GM18909 (cell line): ENCODE measurements at regions not wholly inside any gene's neighbourhood (a gene's known extent, or its start where the extent isn't known, plus 50 kb on each side); places are given as distances from the start of the nearest gene placed in this dataset.
"Not testable (repeated sequence)": the region's sequence is repeated elsewhere in the genome, so short reads cannot be mapped to it uniquely, and the experiment has no call there.

ENCODE experiments used
- ATAC-seq: cut with Tn5 transposase; IDR thresholded peaks from one replicate; pipeline ENCODE4 v1.9.1; 2021; ENCODE audit warnings: mild to moderate bottlenecking; ENCODE audit not compliant: unreplicated experiment, poor library complexity

DNA sequence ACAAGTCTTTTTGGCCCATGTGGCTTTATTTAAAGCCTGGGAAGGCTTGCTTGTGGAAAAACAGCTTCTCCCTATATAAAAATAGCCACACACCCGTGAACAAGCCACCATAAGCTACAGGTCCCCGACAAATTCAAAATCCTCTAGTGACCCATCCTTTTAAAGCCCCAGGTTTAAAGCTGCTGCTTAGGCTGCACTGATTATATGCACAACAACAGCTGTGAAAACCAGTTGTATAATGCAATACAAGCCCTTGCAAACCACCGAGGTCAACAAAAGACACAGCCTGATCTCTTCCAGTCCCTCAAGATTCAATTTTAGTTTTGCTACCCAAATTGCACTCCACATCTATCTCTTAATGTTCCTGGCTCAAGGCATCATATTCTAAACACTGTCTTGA, 186.0 kb upstream of the WDFY3 start:
- no peak for ATAC-seq

DNA sequence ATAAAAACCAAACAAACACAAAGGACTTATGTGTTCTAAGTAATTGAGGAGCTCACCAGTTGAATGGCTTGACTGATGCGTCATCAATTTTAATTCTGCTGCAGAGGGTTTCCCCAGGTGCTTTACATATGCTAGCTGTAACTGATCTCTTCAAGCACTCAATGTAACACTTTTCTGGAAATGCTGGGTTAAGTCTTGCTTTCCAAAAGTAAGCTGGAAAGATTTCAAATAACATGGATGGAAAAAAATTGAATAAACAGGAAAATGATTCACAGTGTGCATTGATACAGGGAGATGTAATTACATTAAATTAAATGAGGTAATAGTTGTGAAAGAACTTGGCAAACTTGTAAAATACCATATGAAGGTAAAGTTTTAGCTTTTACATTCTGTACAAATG, 186.7 kb upstream of the WDFY3 start:
- ATAC-seq: no peak

DNA sequence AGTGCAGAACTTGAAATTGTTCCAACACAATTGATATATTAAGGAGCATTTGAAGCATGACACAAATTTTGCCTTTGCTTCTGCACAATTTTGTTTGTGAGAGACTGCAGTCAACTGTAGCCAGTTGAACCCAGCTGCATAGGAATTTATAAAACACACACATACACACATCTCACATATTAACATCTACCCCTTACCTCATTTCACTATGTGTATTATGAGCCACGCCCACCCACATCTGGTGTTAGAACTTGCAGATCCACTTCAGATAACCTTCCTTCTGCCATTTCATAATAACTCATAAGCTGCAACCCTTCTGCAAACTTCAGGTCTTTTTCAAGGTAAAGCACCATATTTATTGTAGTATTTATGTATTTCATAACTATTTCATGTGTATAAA, 188.1 kb upstream of the WDFY3 start:
- no peak for ATAC-seq

DNA sequence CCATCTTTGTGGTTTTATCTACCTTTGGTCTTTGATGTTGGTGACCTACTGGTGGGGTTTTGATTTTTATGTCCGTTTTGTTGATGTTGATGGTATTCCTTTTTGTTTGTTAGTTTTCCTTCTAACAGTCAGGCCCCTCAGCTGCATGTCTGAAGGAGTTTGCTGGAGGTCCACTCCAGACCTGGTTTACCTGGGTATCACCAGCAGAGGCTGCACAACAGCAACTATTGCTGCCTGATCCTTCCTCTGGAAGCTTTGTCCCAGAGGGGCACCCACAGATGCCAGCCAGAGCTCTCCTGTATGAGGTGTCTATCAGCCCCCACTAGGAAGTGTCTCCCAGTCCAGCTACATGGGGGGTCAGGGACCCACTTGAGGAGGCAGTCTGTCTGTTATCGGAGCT, 199.3 kb upstream of the WDFY3 start:
- ATAC-seq: no peak

DNA sequence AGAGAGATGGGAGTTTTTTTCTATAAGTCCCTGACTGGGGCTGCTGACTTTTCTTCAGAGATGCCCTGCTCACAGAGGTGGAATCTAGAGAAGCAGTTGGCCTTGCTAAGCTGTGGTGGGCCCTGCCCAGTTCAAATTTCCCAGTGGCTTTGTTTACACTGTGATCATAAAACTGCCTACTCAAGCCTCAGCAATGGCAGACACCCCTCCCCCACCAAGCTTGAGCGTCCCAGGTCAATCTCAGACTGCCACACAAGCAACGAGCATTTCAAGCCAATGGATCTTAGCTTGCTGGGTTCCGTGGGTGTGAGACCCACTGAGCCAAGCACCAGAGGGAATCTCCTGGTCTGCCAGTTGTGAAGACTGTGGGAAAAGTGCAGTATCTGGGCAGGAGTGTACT, 199.8 kb upstream of the WDFY3 start:
- no peak for ATAC-seq

DNA sequence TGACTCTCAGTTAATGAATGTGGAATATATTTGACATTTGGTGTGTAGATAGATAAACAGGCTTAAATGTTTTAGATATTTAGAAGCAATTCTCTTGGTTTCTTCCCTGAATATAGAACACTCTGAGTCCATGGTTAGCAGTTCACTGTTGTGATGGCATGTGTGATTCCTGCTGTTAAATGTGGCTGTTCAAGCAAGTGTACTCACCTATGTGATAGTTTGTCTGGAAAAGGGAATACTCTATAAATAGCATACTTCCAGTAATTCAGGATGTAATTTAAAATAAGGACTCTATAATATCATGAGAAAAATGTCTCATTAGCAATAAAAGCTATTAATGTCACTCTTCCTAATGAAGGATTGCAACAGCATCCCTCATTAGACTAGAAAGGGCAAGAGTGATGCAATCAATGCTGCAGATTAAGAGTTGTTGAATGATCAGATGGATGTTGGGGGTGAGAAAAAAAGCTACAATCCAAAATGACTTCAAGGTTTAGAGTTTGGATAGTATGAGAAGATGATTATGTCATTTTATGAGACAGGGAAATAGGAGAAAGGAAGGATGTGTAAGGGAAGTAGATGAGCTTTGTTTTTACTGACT, 201.8 kb upstream of the WDFY3 start:
- no peak for ATAC-seq

DNA sequence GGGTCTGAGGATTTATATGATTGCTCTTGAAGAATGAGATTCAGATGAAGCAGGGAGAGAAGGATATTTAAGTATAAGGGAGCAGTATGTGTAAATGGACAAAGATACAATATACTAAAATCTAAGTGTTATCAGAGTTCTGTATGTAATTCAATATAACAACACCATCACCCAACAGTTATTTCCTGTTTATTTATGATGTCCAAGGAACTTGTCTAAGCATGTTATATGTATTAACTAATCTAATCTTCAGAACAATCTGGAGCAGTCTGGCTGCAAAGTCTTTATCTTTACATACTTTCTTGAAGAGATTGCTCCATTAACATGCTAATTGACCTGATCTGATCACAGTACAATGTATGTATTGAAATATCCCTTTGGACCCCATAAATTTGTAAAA, 203.8 kb upstream of the WDFY3 start:
- no peak for ATAC-seq

DNA sequence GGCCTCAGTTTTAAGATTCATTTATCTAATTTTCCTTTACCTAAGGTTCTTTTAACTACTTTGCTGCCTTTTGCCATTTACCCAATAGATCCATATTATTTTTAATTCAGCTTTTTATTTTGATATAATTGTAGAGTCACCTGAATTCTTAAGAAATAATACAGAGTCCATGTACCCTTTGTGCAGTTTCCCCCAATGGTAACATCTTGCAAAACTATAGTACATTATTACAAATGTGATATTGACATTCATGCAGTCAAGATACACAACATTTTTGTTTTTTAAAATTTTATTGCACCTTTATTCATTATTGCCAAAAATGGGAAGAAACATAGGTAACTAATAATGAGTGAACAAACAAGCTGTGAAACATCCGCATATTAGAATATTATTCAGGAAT, 208.7 kb upstream of the WDFY3 start:
- ATAC-seq: no peak

DNA sequence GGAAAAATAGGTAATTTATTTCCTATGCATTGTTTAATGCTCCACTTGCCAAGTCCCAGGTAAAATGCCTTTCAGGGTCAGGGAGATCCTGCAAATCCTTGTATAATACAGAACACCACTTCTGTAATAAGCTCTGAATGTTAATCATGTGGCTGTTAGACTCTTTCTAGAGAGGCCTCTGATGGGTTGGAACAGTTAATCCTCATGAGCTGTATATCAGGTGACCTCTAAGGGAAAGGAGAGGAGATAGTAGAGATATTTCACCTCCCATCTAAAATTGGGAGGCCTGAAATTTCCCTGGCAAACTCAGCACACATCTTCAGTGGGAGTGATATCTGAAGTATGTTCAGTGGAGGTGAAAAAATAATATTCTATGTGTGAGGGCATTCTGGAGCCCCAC, 210.6 kb upstream of the WDFY3 start:
- no peak for ATAC-seq

DNA sequence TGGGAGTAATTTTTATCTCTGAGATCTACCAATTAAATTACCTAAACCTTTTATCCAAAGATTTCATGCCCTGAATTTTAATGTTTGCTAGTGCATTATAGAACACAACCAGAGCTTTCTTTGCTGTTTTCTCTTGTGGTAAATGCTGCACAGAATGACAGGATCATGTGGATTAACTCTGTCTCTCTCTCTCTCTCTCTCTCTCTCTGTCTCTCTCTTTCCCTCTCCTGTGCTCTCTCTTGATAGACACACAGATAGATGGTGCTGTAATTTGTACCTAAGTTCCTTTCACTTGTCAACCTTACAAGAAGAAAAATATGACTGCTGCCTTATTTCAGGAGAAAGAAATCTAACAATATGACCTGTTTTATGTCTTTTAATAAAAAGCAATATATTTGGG, 211.2 kb upstream of the WDFY3 start:
- ATAC-seq: no peak

DNA sequence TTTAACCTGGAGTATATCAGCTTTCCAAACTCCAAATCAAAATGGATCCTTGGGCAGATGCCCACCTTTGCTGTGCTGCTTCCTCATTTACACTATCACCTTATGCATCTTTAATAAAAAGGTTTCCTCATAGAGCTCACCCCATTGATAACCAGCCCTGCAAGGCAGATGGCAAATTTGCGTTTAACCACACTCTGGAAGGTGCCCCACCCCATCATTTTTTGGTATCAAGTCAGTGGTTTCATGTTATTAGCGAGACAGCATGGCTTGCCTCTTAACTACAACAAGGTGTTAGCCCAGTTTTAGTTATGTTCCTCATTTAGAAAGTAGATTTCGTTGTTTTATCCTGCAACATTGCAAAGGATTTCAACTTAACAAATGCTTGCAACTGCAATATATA, 214.0 kb upstream of the WDFY3 start:
- ATAC-seq: no peak

DNA sequence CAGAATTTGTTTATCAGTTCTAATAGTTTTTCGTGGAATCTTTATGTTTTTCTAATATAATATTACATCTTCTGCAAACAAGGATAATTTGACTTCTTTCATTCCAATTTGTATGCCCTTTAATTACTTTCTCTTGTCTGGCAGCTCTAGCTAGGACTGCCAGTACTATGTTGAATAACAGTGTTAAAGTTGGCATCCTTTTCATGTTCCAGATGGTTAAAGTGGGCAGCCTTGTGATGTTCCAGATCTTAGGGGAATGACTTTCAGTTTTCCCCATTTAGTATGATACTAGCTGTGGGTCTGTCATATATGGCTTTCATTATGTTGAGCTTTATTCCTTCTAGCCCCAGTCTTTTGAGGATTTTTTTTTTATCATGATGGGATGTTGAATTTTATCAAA, 220.6 kb upstream of the WDFY3 start:
- no peak for ATAC-seq

DNA sequence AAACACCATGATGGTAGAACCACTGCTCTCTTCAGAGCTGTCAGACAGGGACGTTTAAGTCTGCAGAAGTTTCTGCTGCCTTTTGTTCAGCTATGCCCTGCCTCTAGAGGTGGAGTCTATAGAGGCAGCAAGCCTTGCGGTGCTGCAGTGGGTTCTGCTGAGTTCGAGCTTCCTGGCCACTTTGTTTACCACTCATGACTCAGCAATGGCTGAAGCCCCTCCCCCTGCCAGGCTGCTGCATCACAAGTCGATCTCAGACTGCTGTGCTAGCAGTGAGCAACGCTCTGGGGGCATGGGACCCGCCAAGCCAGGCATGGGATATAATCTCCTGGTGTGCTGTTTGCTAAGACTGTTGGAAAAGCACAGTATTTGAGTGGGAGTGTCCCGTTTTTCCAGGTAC, 229.5 kb upstream of the WDFY3 start:
- ATAC-seq: not testable (repeated sequence)

DNA sequence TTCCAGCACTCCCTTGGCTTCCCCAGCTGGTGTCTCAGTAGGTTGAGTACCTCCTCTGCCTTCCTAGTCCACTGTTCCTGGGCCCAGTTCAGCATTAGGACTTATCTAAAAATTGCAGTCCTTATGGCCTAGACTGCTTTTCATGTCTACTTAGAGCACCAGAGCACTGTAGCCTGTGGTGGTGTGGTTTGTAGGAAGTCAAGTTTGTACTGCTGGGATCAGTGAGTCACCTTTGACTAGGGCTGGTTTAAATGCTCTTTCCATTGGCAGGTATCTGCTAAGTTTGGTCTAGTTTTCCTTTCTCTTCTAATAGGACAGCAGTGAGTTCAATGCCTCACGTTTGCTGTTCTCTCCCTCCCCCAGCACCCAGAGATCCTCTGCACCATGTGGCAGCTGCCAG, 233.6 kb upstream of the WDFY3 start:
- ATAC-seq: no peak

DNA sequence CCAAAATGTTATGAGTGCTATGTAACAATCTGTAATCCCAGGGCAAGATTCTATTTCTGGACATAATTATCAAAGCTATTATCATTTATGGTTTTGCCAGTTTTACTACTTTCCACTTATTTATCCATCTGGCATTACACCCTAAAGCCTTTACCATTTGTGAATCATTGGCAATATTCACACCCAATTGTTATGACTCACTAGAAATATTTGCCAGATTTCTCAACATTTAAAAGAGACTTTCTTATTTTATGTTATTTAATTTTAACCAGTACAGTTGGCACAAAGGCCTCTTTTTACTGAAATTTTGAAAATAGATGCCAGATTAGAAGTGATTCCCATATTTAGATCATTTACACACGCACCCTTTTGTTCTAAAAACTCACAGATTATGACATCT, 242.7 kb upstream of the WDFY3 start:
- no peak for ATAC-seq

DNA sequence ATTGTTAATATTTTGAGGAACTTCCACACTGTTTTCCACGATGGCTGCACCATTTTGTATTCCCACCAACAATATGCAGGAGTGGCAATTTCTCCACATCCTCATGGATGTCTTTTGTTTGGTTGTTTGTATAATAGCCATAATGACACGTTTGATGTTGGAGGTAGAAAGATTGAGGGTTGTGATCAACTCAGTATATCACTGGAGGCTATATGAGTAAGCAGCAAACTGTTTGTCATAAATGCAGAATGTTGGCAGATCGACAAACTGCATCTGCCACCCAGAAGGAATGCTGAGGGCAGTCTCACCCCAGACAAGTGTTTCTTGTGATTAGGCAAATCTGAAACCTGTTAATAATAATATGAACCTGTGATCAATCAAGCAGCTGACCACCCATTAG, 243.9 kb upstream of the WDFY3 start:
- ATAC-seq: no peak

DNA sequence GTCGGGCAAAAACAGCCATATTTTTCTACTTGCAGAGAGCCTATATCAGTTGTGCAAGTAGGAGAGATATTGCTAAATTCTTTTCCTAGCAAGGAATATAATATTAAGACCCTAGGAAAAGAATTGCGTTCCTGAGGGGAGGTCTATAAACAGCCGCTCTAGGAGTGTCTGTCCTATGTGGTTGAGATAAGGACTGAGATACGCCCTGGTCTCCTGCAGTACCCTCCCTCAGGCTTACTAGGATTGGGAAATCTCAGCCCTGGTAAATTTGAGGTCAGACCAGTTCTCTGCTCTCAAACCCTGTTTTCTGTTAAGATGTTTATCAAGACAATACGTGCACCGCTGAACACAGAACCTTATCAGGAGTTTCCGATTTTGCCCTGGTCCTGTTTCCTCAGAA, 250.1 kb upstream of the WDFY3 start:
- ATAC-seq: not testable (repeated sequence)

DNA sequence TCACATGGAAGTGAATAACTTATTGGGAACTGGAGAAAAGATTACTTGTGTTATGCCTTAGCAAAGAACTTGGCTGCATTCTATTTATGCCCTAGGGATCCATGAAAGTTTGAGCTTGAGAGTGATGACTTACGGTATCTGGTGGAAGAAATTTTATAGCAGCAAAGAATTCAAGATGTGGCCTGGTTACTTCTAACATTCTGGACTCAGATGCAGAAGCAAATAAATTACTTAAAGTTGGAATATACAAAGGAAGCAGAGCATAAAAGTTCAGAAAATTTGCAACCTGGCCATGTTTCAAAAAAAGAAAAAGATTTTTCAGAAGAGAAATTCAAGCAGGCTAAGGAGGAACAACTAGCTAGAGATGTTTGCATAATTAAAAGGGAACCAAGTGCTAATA, 252.3 kb upstream of the WDFY3 start:
- ATAC-seq: no peak

DNA sequence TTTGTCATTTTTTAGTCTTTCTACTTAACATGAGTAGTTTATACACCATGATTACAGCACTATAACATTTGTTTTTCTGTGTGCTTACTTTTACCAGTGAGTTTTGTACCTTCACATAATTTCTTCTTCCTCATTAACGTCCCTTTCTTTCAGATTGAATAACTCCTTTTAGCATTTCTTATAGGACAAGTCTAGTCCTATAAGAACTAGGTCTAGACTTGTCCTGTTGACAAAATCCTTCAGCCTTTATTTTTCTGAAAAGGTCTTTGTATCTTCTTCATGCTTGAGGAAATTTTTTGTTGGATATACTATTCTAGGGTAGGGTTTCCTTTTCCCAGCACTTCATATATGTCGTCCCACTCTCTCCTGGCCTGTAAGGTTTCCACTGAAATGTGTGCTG, 253.3 kb upstream of the ARHGAP24 start:
- ATAC-seq: no peak

DNA sequence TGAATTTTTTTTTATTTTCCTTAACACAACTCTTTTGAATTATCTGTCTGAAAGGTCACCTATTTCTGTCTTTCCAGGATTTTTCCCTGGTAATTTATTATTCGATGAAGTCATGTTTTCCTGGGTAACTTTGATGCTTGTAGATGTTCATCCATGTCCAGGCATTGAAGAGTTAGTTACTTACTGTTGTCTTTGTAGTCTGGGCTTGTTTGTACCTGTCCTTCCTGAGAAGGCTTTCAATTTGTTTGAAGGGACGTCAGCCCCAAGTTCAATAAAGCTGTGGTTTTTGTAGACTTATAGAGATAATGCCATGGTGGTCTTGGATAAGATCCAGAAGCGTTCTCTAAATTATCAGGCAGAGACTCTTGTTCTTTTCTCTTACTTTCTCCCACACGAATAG, 252.4 kb upstream of the ARHGAP24 start:
- ATAC-seq: no peak

DNA sequence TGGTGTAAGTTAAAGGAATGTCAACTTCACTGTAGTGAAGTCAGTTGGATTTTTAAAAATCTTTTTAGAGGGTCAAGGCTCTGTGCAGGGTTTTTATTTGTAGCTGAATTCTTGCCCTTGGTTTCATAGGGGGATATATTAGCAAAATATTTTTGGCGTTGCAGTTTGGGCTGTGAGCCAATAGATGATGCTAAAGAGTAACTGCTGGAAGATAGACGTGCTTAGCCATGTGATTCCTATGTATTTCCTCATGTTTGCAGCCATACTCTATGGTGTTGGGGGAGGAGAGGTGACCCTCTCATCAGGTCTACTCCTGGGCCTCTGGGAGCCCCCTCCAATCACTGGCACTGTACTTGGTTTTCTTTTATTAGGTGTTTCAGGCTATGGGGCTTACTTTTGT, 246.7 kb upstream of the ARHGAP24 start:
- no peak for ATAC-seq

DNA sequence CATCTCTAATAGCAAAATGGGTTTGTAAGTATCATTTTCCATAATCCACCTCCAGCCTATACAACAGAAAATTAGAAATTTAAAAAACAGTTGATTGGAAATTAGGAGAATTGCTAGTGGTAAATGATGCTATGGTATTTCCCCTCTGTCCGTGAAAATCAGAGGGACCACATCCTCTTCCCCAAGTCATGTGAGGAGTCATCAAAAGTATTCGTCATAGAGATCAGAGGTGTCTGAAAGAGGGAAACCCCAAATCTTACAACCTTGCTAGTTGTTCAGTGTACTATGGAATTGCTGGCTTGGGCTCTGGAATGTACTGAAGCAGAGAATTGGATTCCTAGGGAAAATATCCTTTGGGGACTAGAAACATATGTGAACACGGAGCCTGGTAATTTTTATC, 241.4 kb upstream of the ARHGAP24 start:
- no peak for ATAC-seq

DNA sequence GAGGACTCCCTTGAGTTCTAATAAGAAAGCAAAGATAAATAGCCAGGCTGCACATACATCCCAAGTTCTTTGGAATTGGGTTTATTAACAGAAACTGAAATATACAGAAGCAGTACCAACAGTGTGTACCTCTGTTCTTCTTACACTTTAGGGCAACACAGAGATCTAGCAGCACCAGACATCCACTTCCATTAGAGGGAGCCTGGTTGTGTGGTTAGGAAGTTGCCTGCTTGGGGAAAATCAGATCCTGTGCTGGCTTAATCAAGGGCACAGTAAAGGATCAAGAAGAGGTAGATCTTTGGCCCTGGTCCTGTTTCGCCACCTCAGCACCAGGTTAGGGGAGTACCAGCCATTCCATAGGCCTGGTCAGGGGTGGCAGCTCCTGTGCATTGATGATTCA, 231.1 kb upstream of the ARHGAP24 start:
- ATAC-seq: no peak
